ENCODE measurements at regions not wholly inside any gene's neighbourhood (a gene's known extent, or its start where the extent isn't known, plus 50 kb on each side); places are given as distances from the start of the nearest gene placed in this dataset.

DNA sequence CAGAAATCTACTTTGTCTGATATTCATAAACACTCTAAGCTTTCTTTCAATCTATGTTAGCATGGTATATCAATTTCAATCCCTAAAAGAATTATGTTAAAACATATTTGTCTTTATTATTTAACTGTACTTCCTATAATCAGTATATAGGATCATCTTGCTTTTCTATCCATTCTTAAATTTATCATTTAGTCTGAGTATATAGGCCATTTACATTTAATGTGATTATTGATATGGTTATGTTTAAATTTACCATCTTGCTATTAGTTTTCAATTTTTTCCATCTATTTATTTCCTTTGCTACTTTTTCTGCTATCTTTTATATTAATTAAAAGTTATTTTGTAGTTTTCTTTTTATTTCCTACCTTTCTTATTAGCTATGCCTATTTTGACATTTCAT, 174.8 kb upstream of the MBNL1 start:
- TF ChIP-seq, protein P1, sequence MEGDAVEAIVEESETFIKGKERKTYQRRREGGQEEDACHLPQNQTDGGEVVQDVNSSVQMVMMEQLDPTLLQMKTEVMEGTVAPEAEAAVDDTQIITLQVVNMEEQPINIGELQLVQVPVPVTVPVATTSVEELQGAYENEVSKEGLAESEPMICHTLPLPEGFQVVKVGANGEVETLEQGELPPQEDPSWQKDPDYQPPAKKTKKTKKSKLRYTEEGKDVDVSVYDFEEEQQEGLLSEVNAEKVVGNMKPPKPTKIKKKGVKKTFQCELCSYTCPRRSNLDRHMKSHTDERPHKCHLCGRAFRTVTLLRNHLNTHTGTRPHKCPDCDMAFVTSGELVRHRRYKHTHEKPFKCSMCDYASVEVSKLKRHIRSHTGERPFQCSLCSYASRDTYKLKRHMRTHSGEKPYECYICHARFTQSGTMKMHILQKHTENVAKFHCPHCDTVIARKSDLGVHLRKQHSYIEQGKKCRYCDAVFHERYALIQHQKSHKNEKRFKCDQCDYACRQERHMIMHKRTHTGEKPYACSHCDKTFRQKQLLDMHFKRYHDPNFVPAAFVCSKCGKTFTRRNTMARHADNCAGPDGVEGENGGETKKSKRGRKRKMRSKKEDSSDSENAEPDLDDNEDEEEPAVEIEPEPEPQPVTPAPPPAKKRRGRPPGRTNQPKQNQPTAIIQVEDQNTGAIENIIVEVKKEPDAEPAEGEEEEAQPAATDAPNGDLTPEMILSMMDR (IDR thresholded peaks at IDR 0.05; ENCODE audit: low read length) = no peak
- TF ChIP-seq EZH2 (optimal IDR thresholded peaks at IDR 0.05; ENCODE audit: low read depth, low read length) = no peak
- TF ChIP-seq EZH2phosphoT487 (IDR thresholded peaks at IDR 0.05; ENCODE audit: low read length) = no peak

Data from MM.1S (cell line).